Neuronal stem cell (in vitro differentiated cells): ENCODE measurements at regions not wholly inside any gene's neighbourhood (a gene's known extent, or its start where the extent isn't known, plus 50 kb on each side); places are given as distances from the start of the nearest gene placed in this dataset.

ENCODE experiments used
- DNase-seq: peaks from one replicate; pipeline ENCODE4 v3.0.0-alpha.2; 2013; ENCODE audit warnings: low spot score
- H2AFZ ChIP-seq: one replicate; pipeline ENCODE4 v1.6.1; 2013; ENCODE audit warnings: mild to moderate bottlenecking, low read length, inconsistent platforms
- H2AK5ac ChIP-seq: 2 replicates; pipeline ENCODE4 v1.6.1; 2013; ENCODE audit warnings: low read depth, mild to moderate bottlenecking, inconsistent platforms, low read length, moderate library complexity, mixed read lengths
- H2BK120ac ChIP-seq: 2 replicates; pipeline ENCODE4 v1.6.1; 2013; ENCODE audit warnings: low read depth, mild to moderate bottlenecking, inconsistent platforms, low read length, moderate library complexity, mixed read lengths
- H2BK12ac ChIP-seq: one replicate; pipeline ENCODE4 v1.6.1; 2013; ENCODE audit warnings: low read length, inconsistent platforms
- H2BK15ac ChIP-seq: 2 replicates; pipeline ENCODE4 v1.6.1; 2013; ENCODE audit warnings: mild to moderate bottlenecking, low read length, inconsistent platforms, mixed read lengths
- H2BK5ac ChIP-seq: one replicate; pipeline ENCODE4 v1.6.1; 2013; ENCODE audit warnings: inconsistent platforms, mild to moderate bottlenecking, low read length, moderate library complexity
- H3K14ac ChIP-seq: one replicate; pipeline ENCODE4 v1.6.1; 2013; ENCODE audit warnings: low read length, inconsistent platforms
- H3K18ac ChIP-seq: 2 replicates; pipeline ENCODE4 v1.6.1; 2013; ENCODE audit warnings: low read length, inconsistent platforms
- H3K23ac ChIP-seq: 2 replicates; pipeline ENCODE4 v1.6.1; 2013; ENCODE audit warnings: low read depth, mild to moderate bottlenecking, mixed read lengths, low read length, inconsistent platforms; ENCODE audit not compliant: poor library complexity
- H3K27ac ChIP-seq: replicated peaks from 3 replicates; pipeline ENCODE4 v1.5.1; 2013; ENCODE audit warnings: low read length, inconsistent platforms
- H3K27me3 ChIP-seq, 3 experiments: 2 replicates each; pipeline ENCODE4 v1.6.1; 2013; ENCODE audit warnings: low read length in 3 of 3, mild to moderate bottlenecking in 2 of 3, inconsistent platforms in 1 of 3, low read depth in 1 of 3, mixed read lengths in 1 of 3, moderate library complexity in 1 of 3; ENCODE audit not compliant: control insufficient read depth in 3 of 3, insufficient read depth in 3 of 3
- H3K36me3 ChIP-seq, 2 donors: replicated peaks in 1 of 2; 2 replicates each; pipeline ENCODE4 v1.6.1; 2013; ENCODE audit warnings: low read length in 2 of 2; ENCODE audit not compliant: control insufficient read depth in 2 of 2, insufficient read depth in 2 of 2
- H3K4ac ChIP-seq: 2 replicates; pipeline ENCODE4 v1.6.1; 2013; ENCODE audit warnings: inconsistent platforms, mild to moderate bottlenecking, low read length, moderate library complexity
- H3K4me1 ChIP-seq, 2 donors: 1 replicate in 1 of 2; 2 replicates in 1 of 2; pipeline ENCODE4 v1.6.1; 2013; ENCODE audit warnings: low read length in 2 of 2, low read depth in 1 of 2; ENCODE audit not compliant: control insufficient read depth in 2 of 2, insufficient read depth in 1 of 2
- H3K4me2 ChIP-seq: one replicate; pipeline ENCODE4 v1.6.1; 2013; ENCODE audit warnings: mild to moderate bottlenecking, low read length, inconsistent platforms; ENCODE audit not compliant: insufficient read depth, poor library complexity, severe bottlenecking
- H3K4me3 ChIP-seq, 2 donors: 2 replicates each; pipeline ENCODE4 v1.5.1; 2013; ENCODE audit warnings: low read length in 2 of 2, mild to moderate bottlenecking in 2 of 2, inconsistent platforms in 1 of 2, moderate library complexity in 1 of 2
- H3K79me1 ChIP-seq: one replicate; pipeline ENCODE4 v1.6.1; 2013; ENCODE audit warnings: low read depth, mild to moderate bottlenecking, inconsistent platforms, low read length, moderate library complexity
- H3K9ac ChIP-seq: one replicate; pipeline ENCODE4 v1.6.1; 2013; ENCODE audit warnings: mild to moderate bottlenecking, low read depth, low read length, inconsistent platforms; ENCODE audit not compliant: poor library complexity
- H3K9me3 ChIP-seq, 2 donors: replicated peaks in 1 of 2; 2 replicates each; pipeline versions ENCODE3 to v1.6.1; 2013; ENCODE audit warnings: low read length in 2 of 2, mild to moderate bottlenecking in 2 of 2, inconsistent platforms in 1 of 2, low read depth in 1 of 2, mixed read lengths in 1 of 2, moderate library complexity in 1 of 2; ENCODE audit not compliant: control insufficient read depth in 2 of 2, insufficient read depth in 1 of 2
- H4K8ac ChIP-seq: one replicate; pipeline ENCODE4 v1.6.1; 2013; ENCODE audit warnings: low read depth, mild to moderate bottlenecking, inconsistent platforms, low read length, moderate library complexity
- H4K91ac ChIP-seq: one replicate; pipeline ENCODE4 v1.6.1; 2013; ENCODE audit warnings: low read length, low read depth, mild to moderate bottlenecking, inconsistent platforms; ENCODE audit not compliant: poor library complexity
- WGBS, 2 donors: extraction: QIAGEN DNeasy Blood & Tissue Kit; methylation state at CpG; one replicate each; pipeline ENCODE4 v1.1.7; 2013; ENCODE audit warnings: missing lambda C conversion rate in 2 of 2, mixed read lengths in 1 of 2; ENCODE audit not compliant: insufficient read length in 2 of 2, insufficient replicate concordance in 1 of 2; ENCODE audit errors: extremely low coverage in 2 of 2; 5-methylcytosine and 5-hydroxymethylcytosine counted together

DNA sequence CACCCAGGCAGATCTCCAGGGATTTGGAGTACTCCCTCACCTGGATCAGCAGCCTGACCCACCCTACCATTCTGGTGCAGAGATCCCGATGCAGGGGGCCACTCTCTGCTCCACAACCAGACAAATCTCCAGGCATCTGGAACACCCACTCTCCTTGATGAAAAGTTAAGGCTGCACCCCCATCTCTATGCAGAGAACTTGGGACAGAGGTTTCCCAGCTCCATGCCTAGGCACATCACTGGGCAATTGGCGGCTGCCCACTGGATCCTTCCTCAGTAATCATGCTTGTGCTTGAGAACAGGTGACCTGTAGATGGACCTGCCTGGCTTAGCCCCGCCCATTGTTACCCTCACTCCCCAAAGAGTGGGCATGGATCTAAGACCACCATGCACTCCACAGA, 624.9 kb downstream of the CBLN2 start:
- H3K27me3 ChIP-seq: no peaks in the 10 kb centered on the region
- H2AFZ ChIP-seq: no peak overlapping the region
- no peak overlapping the region for H2AK5ac ChIP-seq
- WGBS, 2 donors: no CpG with 5 or more reads among the region's 3 CpGs
- H3K14ac ChIP-seq: no peak overlapping the region
- H3K4me1 ChIP-seq: no peaks in the 10 kb centered on the region
- H3K79me1 ChIP-seq: no peaks in the 10 kb centered on the region
- H3K27ac ChIP-seq: no peak overlapping the region
- H3K23ac ChIP-seq: no peak overlapping the region
- H4K8ac ChIP-seq: no peak overlapping the region
- no peak overlapping the region for H3K4me3 ChIP-seq
- no peak for DNase-seq
- peaks cover 0 to 4% of the 10 kb centered on the region in 2 donors for H3K9me3 ChIP-seq
- H3K9ac ChIP-seq: no peak overlapping the region
- H2BK15ac ChIP-seq: no peak overlapping the region
- no peak overlapping the region for H3K18ac ChIP-seq
- H2BK5ac ChIP-seq: no peak overlapping the region
- no peaks in the 10 kb centered on the region for H3K36me3 ChIP-seq
- no peak overlapping the region for H3K4me2 ChIP-seq
- no peak overlapping the region for H4K91ac ChIP-seq
- H3K4ac ChIP-seq: no peak overlapping the region
- H2BK120ac ChIP-seq: no peak overlapping the region
- no peak overlapping the region for H2BK12ac ChIP-seq

DNA sequence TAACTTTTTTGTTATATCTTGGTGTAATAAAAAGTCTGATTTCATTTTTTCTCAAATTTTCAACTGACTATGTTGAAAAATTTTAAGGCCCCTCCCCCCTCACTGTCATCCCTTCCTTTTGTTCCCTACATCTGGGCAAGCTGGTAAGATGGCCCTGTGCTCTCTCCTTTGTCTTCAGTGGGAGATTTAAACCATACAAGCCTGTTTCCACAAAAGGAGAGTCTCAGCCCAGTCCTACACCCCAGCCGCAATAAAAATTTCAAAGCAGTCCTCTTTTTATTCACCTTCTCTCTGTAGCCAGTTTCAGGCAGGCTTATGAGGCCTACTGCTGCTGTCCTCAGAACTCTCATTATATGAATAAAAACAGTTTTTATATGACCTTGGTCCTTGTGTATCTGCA, 630.5 kb downstream of the CBLN2 start:
- H3K4me1 ChIP-seq: peaks cover 0 to 3% of the 10 kb centered on the region in 2 donors
- H3K23ac ChIP-seq: no peak overlapping the region
- H2AFZ ChIP-seq: peak overlapping the region; percentile 62
- H3K14ac ChIP-seq: no peak overlapping the region
- no peak overlapping the region for H4K91ac ChIP-seq
- no peak overlapping the region for H3K18ac ChIP-seq
- H2BK120ac ChIP-seq: no peak overlapping the region
- no peaks in the 10 kb centered on the region for H3K9me3 ChIP-seq
- no peak overlapping the region for H3K9ac ChIP-seq
- no peak overlapping the region for H3K27ac ChIP-seq
- H2BK12ac ChIP-seq: no peak overlapping the region
- no peaks in the 10 kb centered on the region for H3K27me3 ChIP-seq
- H3K79me1 ChIP-seq: no peaks in the 10 kb centered on the region
- no peak overlapping the region for H3K4me3 ChIP-seq
- no peak overlapping the region for H2BK5ac ChIP-seq
- WGBS, 2 donors: no CpG with 5 or more reads among the region's 1 CpG
- no peak overlapping the region for H3K4ac ChIP-seq
- H3K4me2 ChIP-seq: no peak overlapping the region
- no peak overlapping the region for H2AK5ac ChIP-seq
- no peaks in the 10 kb centered on the region for H3K36me3 ChIP-seq
- peak; percentile 9 for DNase-seq
- H4K8ac ChIP-seq: no peak overlapping the region
- no peak overlapping the region for H2BK15ac ChIP-seq

DNA sequence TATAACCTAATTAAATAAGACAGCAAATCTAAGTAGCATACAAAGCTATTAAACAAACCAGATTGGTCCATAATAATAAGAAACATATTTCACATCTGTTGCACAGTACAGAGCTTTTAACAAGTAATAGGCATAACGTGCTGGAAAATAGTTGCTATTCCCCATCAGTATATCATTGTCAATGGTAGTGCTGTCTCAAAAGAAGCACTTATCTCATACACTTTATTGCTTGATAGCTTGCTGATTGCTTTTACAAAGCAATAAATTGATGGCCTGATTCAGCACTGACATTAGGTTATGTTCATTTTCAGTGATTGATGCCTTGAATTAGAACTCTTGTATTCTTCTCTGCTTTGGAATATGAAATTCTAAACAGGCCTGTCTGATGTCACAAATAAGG, 641.7 kb downstream of the CBLN2 start:
- Histone ChIP-seq H3K4ac (no peak overlapping the region), H3K27ac (no peak overlapping the region)
- WGBS, 2 donors: no CpG with 5 or more reads among the region's 1 CpG

DNA sequence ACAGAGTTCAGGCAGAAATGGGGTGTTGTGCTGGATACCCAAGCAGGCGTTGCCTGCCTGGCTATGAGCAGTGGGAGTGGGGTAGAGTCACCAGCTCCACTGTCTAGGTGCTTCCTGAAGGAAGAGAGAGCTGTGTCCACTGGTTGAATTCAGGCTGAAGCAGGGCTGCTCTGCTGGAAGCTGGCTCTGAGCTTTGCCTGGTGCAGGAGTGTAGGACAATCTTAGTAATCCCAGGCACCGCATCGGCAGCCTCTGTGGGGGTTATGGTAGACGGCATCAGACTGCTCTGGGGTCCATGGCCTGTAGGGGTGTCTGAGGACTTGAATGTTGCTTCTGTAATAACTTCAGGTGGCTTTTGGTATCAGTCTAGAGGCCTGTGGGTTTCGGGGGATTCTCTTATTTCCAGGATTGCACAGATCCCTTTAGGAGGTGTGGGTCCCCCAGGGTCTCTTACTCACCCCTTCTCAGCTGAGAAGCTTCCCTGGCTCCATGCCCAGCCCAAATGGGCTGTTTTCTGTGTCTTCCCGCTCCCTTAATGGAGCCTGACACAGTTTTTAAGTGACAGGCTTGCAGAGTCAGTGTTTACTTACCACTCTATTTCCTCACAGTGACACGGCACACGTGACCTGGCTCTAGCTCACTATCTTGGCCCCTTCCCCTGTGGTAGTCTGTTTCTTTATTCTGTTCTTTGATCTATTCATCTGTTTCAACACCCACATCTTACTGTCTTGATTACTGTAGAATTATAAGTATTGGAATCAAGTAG, 644.3 kb downstream of the CBLN2 start:
- Histone ChIP-seq H3K4me2 (no peak overlapping the region), H2BK120ac (no peak overlapping the region), H3K27me3 (no peaks in the 10 kb centered on the region), H2BK12ac (no peak overlapping the region), H2BK5ac (no peak overlapping the region), H3K9ac (no peak overlapping the region), H3K18ac (no peak overlapping the region), H3K9me3 (no peaks in the 10 kb centered on the region), H3K27ac (no peak overlapping the region), H2AK5ac (no peak overlapping the region), H3K4me1 (no peaks in the 10 kb centered on the region), H2BK15ac (no peak overlapping the region), H3K4me3 (no peak overlapping the region), H3K14ac (no peak overlapping the region), H3K4ac (no peak overlapping the region), H3K36me3 (no peaks in the 10 kb centered on the region), H3K23ac (no peak overlapping the region), H2AFZ (peak overlapping the region; percentile 59), H4K8ac (no peak overlapping the region), H3K79me1 (no peaks in the 10 kb centered on the region), H4K91ac (no peak overlapping the region)
- no peak for DNase-seq
- no CpG with 5 or more reads among the region's 8 CpGs for WGBS, 2 donors

More for the DNA sequence above, 641.7 kb downstream of the CBLN2 start:
- no peaks in the 10 kb centered on the region for H3K36me3 ChIP-seq
- no peak overlapping the region for H3K4me2 ChIP-seq
- H3K79me1 ChIP-seq: no peaks in the 10 kb centered on the region
- no peak for DNase-seq
- no peak overlapping the region for H2BK12ac ChIP-seq
- no peak overlapping the region for H3K4me3 ChIP-seq
- no peaks in the 10 kb centered on the region for H3K9me3 ChIP-seq
- no peak overlapping the region for H2AFZ ChIP-seq
- H3K18ac ChIP-seq: no peak overlapping the region
- H2BK15ac ChIP-seq: no peak overlapping the region
- no peak overlapping the region for H3K14ac ChIP-seq
- H4K8ac ChIP-seq: no peak overlapping the region
- no peaks in the 10 kb centered on the region for H3K4me1 ChIP-seq
- H3K23ac ChIP-seq: no peak overlapping the region
- no peak overlapping the region for H2BK120ac ChIP-seq
- no peak overlapping the region for H2AK5ac ChIP-seq
- no peak overlapping the region for H3K9ac ChIP-seq
- no peak overlapping the region for H2BK5ac ChIP-seq
- H3K27me3 ChIP-seq: no peaks in the 10 kb centered on the region
- no peak overlapping the region for H4K91ac ChIP-seq
